ENCODE measurements at regions not wholly inside any gene's neighbourhood (a gene's known extent, or its start where the extent isn't known, plus 50 kb on each side); places are given as distances from the start of the nearest gene placed in this dataset.

DNA sequence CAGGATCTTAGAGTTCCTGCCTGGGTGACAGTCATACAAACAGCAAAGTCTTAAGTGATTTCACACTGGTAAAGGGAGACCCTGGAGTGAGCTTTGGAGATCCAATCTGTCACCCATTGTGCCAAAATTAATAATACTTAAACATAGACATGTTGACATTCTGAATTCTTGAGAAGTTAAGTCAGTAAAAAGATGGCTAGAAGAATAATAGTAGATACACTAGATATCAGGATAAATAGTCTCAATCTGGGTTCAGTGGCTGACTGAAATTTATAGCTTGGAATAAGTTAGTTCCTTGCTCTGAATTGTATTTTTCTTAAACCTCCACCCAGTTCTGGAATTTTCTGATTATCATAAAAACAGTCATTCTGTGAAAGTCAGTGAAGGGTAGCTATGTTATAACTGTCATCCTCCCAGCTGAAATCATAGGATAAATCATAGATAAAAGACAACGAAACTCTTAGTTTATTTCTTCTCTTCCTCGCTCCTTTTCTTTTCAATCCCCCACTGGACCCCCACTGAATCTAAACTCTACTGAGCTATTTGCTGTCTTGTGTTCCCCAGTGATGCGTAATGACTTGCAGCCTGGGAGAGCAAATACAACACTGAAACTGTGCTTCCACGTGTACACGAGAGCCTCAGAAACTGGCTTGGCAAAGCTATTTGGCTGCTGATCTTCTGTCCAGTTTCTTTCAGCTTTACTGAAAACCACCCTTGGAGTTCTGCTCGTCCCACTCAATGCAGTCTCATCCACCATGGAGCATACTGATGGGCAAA lies 175.4 kb upstream of the TP63 start:
- no peak for DNase-seq

GRCh38 chr3:189457201-189457607 lies 174.0 kb upstream of the TP63 start:
- DNase-seq: no peak

DNA sequence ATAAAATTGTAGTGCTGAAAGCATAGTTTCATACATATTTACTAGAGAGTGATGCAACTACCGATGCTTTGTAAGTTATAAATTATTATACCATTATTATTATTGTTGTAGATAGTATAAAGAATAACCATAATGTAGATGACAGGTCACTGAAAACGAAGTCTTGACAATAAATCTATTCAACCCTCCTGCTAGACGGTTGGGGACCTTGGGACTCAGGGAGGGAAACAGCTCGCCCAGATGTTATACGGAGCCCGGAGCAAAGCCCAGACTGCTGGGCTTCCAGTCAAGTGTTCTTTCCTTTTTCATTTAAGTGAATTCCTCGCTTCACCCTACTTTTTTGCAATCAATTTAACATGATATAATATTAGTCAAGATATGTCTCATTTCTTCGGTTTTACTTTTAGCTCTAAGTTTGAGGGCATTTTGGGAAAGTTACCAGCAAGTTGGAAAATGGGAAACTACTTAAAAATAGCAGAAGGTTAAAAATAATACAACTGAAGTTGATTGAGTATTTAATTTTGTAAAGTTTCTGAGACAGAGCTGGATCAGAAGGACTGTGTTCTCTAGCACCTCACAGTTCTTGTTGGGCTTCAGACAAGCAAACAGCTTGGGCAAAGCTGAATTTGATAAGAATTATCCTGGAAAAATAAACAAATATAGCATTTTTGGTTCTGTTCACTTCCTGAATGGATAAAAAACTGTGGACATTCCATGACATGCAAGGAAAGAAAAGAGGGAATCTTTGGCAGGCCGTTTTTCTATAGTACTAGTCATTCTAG lies 173.4 kb upstream of the TP63 start:
- DNase-seq: no peak

- DNase-seq: peak in 1 of 2 experiments; percentile 7
Observed at GRCh38 chr3:189458528-189458927, 172.7 kb upstream of the TP63 start.

GRCh38 chr3:189459231-189459630 lies 172.0 kb upstream of the TP63 start:
- no peak for DNase-seq

DNA sequence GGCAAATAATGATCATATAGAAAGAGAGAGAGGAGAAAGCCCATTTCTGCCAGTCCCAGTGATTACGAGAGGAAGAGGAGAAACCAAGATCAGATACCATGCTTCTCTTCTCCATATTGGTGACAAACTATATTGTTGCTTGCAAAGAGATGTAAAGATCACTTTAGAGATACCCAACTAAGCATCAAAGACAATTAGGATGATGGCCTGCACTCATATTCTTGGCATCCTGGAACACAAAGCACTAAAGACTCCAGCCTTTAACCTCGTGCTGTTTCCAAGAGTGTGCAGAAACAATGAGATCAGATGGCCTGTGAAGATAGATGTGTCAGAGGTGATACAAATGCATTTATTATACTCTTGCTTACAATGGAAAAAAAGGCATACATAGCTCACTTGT lies 170.7 kb upstream of the TP63 start:
- no peak for DNase-seq

GRCh38 chr3:189464799-189465198 lies 166.4 kb upstream of the TP63 start:
- DNase-seq: no peak

- DNase-seq: peak in 1 of 2 experiments; percentile 14
Observed at GRCh38 chr3:189466004-189466403, 165.2 kb upstream of the TP63 start.

DNA sequence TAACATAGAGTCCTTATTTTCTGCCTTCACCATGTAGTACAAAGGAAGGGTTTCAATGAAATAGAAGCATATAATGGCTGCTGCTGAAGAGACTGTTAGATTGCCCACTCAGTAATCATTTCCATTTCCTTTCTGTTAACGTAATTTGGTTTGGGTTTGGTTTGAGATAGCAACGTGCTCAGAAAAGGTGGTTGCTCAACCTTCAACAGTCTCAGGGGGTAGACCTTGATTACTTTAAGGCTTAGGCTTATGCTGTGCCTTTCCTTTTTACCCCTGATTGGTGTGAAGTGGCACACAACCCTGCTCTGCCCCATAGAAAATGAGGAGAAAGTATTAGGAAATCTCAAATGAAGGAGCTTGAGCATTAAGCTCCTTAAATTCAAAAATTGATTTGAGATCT lies 163.7 kb upstream of the TP63 start:
- DNase-seq: no peak

- DNase-seq: no peak
Observed at GRCh38 chr3:189474944-189475343, 156.2 kb upstream of the TP63 start.

- no peak for DNase-seq
Observed at GRCh38 chr3:189477614-189478013, 153.6 kb upstream of the TP63 start.

DNA sequence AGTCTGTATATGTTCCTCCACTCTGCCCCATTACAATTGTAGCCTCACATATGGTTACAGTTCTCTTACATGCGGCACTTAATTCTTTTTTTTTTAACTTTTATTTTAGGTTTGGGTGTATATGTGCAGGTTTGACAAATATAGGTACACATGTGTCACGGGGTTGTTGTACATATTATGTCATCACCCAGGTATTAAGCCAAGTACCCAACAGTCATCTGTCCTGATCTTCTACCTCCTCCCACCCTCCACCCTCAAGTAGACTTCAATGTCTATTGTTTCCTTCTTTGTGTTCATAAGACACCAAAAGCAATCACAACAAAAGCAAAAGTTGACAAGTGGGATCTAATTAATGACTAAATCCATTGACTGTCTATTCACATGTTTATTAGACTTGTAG lies 144.6 kb upstream of the TP63 start:
- DNase-seq: no peak

GRCh38 chr3:189488241-189488767 lies 142.9 kb upstream of the TP63 start:
- no peak for DNase-seq

DNA sequence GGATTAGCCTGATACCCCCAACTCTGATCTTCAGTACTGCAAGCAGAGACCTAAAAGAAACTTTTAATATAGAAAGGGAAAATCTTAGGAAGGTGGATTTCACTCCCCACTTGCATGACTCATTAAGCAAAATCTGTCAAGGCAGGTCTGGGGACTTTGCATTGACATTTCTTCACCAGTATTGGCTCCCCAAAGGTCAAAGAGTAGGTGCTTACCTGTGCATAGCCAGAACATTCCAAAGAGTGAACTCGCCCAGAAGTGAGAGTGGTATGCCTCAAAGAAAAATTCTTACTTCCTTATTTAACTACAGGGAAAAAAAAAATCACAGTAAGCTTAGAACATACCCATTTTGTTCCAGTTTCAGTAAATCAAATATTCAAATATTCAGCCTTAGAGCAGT lies 140.9 kb upstream of the TP63 start:
- no peak for DNase-seq

DNA sequence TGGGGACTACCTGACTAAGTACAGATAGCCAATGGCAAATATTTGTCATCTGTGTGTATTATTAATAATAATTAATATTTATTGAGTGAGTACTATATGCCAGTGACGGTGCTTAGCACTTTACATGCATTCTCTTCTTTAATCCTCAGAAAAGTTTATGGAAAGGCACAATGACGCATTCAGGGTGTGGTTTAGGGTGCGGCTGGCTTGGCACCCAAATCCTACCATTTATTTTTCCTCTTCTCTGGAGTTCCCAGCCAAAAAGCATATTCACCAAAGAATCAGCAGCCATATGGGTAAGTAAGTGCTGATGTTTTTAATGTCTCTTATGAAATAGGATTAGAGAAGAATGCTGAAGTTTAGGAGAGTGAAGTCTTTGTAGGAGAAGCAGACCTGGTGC lies 140.4 kb upstream of the TP63 start:
- no peak for DNase-seq

- no peak for DNase-seq
Observed at GRCh38 chr3:189491831-189492230, 139.4 kb upstream of the TP63 start.

DNA sequence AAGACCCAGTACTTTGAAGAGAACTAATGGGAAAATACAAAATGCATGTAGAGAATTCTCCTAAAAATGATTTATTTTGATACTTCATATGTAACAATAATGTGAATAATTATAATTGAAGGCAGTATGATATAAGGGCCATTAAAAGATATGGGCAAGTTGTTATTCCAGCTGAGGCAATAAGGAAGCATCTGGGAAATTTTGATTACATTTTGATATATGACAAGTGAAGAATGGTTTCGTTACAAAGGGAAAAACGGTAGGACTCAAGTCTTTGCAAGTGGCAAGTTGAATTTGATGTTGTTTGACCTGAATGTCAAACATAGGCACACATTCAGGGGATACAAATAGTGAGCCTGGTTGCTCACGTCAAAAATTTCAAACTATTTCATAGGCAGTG lies 137.9 kb upstream of the TP63 start:
- DNase-seq: no peak

DNA sequence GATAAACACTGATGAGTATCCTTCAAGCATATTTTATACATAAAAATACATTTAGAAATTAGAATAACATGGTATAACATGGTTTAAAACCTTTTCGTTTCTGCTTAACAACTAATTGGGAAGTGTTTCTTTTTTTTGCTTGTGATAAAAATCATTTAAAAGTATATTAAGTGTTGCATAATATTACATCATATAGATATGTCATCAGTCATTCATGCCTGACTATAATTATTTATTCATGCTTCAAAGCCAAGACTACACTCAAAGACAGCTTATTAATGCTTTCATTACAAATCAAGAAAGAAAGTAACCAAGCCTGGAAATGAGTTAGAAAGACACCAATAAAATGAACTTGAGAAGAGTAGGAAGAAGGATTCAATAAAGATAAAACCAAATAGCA lies 136.6 kb upstream of the TP63 start:
- DNase-seq: no peak

DNA sequence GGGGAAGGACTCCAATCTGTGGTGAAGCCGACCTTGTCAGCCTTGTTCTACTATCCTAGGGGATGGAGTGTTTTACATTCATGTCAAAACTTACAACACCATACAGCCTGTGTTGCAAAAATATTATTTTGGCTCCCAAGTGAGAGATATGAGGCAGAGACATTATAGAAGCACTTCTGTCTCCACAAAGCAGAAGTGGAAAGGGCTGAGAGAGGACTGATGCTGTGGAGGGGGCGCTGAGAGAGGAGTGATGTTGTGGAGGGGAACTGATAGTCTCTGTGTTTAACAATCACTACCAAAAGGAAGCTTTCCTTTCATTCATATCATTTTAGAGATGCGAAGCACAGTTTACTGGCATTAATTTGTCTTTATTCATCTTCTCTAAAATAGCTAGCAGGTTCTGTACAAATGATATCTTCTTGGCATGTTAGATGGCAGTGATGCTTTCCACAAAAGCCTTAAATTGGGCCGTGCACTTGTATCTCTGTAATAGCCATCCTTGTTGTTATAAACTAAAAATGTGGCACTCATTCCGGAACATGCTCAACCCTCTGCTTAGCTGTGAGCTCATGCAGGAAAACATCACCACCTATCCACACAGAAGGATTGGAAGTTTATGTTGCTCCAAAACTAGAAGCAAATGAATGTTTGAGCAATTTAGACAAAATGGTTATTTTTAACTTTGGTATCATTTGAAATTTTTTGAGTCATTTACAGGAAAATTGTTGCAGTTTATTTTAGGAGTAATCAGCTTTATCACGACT lies 134.6 kb upstream of the TP63 start:
- DNase-seq: no peak

GRCh38 chr3:189498995-189499704 lies 132.0 kb upstream of the TP63 start:
- no peak for DNase-seq

- no peak for DNase-seq
Observed at GRCh38 chr3:189500299-189500698, 130.9 kb upstream of the TP63 start.

GRCh38 chr3:189500798-189501495 lies 130.2 kb upstream of the TP63 start:
- DNase-seq: no peak
